ENCODE measurements at regions not wholly inside any gene's neighbourhood (a gene's known extent, or its start where the extent isn't known, plus 50 kb on each side); places are given as distances from the start of the nearest gene placed in this dataset.

- TF ChIP-seq JUND (IDR thresholded peaks at IDR 0.05; ENCODE audit: low read length) (no peak), TAF1 (IDR thresholded peaks at IDR 0.05; ENCODE audit: low read depth, low read length) (no peak)
- Histone ChIP-seq H3K18ac (ENCODE audit: extremely low read depth, low read length) (no peak overlapping the region), H3K14ac (ENCODE audit: insufficient read length) (no peak overlapping the region), H3K4me2 (ENCODE audit: insufficient read depth in 1 of 2, low read depth in 2 of 2, low read length in 2 of 2) (no peak overlapping the region), H4K20me1 (replicated peaks in 1 of 2; ENCODE audit: control insufficient read depth in 1 of 2, insufficient read depth in 2 of 2, low read length in 2 of 2) (no peaks in the 10 kb centered on the region), H2BK20ac (ENCODE audit: low read length) (no peak overlapping the region), H3K27ac (ENCODE audit: low read depth, low read length) (no peak overlapping the region), H3K4ac (replicated peaks; ENCODE audit: insufficient read length, low read depth, low read length) (no peak overlapping the region), H2AFZ (ENCODE audit: low read length) (no peak overlapping the region), H3K4me1 (replicated peaks in 1 of 4; ENCODE audit: control insufficient read depth in 3 of 4, insufficient read depth in 4 of 4, low read length in 3 of 4) (no peaks in the 10 kb centered on the region), H3K36me3 (ENCODE audit: control insufficient read depth in 2 of 4, insufficient read depth in 4 of 4, low read length in 3 of 4) (no peaks in the 10 kb centered on the region), H2BK12ac (ENCODE audit: low read depth, low read length) (no peak overlapping the region), H4K5ac (ENCODE audit: insufficient read length, low read depth, low read length) (no peak overlapping the region), H2BK15ac (ENCODE audit: low read length) (no peak overlapping the region), H2BK120ac (replicated peaks; ENCODE audit: low read depth, low read length) (no peak overlapping the region), H2AK5ac (ENCODE audit: low read depth, low read length) (no peak overlapping the region), H3K9me3 (ENCODE audit: insufficient read depth in 2 of 2, low read depth in 1 of 2, low read length in 1 of 2) (no peaks in the 10 kb centered on the region), H3K27me3 (replicated peaks in 1 of 4; ENCODE audit: control insufficient read depth in 3 of 4, extremely low read depth in 1 of 4, insufficient read depth in 3 of 4, low read length in 3 of 4) (no peaks in the 10 kb centered on the region), H3K56ac (replicated peaks; ENCODE audit: insufficient read length, low read depth, low read length) (no peak overlapping the region), H3K4me3 (ENCODE audit: extremely low read depth in 1 of 4, insufficient read depth in 2 of 4, low read depth in 3 of 4, low read length in 4 of 4) (no peak overlapping the region), H4K8ac (ENCODE audit: extremely low read depth, insufficient read depth, low read length) (no peak overlapping the region), H4K91ac (replicated peaks; ENCODE audit: insufficient read length, low read length) (no peak overlapping the region), H3K23me2 (ENCODE audit: low read depth, low read length) (no peaks in the 10 kb centered on the region), H3K23ac (ENCODE audit: insufficient read length) (no peak overlapping the region), H3K79me1 (ENCODE audit: low read depth, low read length) (no peaks in the 10 kb centered on the region), H3K79me2 (ENCODE audit: control insufficient read depth in 1 of 2, insufficient read depth in 2 of 2, low read length in 2 of 2) (no peaks in the 10 kb centered on the region), H3K9ac (replicated peaks in 1 of 4; ENCODE audit: extremely low read depth in 1 of 4, low read depth in 3 of 4, low read length in 3 of 4) (no peak overlapping the region), H2BK5ac (ENCODE audit: low read depth, low read length) (no peak overlapping the region)
- no peak for FAIRE-seq
- ChIA-PET CTCF (ENCODE audit: partially characterized antibody) (no interaction called here), POLR2A (ENCODE audit: partially characterized antibody) (no interaction called here)
- no peak for DNase-seq (ENCODE audit: low read depth in 1 of 2, low spot score in 2 of 2)
These were observed 177.9 kb upstream of the VRK2 start for GRCh38 chr2:57868619-57869139.

All from H1 (cell line).